GM19035 (cell line): ENCODE measurements at regions not wholly inside any gene's neighbourhood (a gene's known extent, or its start where the extent isn't known, plus 50 kb on each side); places are given as distances from the start of the nearest gene placed in this dataset.
"Not testable (repeated sequence)": the region's sequence is repeated elsewhere in the genome, so short reads cannot be mapped to it uniquely, and the experiment has no call there.

ENCODE experiments used
- ATAC-seq: cut with Tn5 transposase; IDR thresholded peaks from one replicate; pipeline ENCODE4 v1.9.1; 2021; ENCODE audit not compliant: unreplicated experiment

DNA sequence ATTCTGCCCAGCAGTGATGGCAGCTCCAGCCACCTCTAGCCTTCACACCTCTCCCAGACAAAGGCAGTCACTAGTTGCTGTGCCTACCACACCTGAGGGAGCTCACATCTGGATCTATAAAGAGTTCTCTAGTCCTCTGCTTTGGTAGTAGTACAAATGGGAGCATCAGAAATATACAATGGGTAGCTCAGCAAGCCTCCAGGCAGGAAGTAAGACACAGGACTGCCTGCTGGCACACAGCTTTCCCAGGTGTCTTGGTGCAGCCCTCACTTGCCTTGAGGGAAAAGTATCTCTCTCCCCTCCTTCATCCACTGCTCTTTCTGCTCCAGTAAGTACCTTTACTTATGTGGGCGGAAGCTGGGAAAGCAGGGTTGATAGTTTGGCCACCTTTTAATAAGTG is 212.9 kb upstream of the SLC7A11 start:
- no peak for ATAC-seq

GRCh38 chr4:138452826-138453225 is 210.7 kb upstream of the SLC7A11 start:
- ATAC-seq, result no peak

GRCh38 chr4:138451276-138451663 is 209.1 kb upstream of the SLC7A11 start:
- no peak for ATAC-seq

DNA sequence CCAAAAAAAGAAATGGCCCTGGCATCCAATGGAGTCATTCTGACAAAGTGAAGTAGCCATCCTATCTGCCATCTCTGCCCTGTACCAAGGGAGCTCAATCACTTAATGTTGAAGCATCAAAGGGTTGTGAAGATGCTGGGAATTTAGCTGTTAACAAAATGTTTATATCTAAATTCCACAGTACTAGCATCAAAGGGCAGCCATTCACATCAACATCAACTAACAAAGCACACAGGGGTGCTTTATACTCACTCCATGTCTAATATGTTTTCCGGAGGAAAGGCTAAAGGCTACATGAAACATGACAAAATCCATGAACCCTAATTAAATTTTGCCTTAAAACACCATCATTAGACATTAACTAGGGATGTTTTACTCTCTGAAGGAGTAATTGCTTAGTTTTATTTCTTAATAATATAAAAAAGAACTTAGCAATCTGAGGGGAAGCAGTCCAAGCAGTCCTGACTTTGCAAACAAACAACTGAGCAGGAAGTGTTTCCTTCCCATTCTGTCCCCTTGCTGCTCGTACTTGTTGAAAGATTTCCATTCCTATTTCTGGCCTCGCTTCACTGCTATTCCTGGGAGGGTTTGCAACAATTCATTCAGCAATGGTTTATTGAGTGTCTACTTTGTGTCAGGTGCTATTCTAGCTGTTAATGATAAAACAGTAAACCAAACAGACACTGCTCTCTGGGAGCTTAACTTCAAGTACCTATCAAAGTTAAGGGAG is 208.6 kb upstream of the SLC7A11 start:
- ATAC-seq, result no peak

DNA sequence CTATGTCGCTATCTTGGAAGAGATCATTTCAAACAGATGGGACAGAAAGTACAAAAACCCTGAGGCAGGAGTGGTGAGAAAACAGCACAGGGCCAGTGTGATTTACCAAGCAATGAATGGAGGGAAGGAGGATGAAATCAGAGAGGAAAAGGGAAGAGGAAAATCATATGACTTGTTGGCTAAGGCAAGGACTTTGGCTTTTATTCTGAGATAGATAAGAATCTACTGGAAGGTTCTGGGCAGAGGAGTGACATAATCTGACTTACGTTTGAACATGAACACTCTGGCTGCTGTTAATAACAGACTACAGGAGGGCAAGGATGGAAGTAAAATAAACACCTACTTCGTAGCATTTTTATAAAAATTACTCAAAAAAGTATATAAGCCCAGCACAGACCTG is 207.8 kb upstream of the SLC7A11 start:
- no peak for ATAC-seq

DNA sequence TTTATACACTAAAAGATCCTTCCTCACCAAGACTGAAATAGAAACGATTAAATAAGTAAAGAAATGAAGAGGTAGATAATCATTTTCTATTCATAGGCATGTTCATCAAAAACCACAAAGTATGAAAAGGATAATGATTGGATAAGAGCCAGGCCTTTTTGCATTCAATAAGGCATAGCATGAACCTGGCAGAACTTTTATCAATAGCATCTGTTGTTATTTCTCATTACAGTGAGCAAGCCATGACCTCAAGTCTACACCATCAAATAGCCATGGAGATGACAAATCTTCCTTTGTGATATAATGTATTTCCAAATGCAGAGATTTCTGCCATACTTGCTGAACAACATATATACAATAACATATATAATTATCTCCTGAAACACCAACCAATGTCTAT is 206.0 kb upstream of the SLC7A11 start:
- no peak for ATAC-seq

DNA sequence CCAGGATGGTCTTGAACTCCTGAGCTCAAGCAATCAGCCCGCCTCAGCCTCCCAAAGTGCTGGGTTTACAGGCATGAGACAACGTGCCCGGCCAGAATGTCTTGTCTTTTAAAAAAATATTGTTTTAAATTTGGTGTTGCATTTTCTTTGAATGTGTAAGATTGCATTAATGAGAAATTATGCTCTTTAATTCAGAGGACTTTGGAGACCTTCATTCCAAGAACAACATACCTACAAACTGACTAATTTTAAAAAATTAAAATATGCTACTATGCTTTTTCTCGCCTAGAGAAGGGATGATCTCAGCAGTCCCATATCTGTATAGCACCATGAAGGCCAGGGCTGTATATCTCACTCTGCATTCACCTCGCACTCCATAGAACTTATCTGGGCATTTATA is 204.3 kb upstream of the SLC7A11 start:
- ATAC-seq, result no peak

- no peak for ATAC-seq
Measured at GRCh38 chr4:138445098-138445497, 202.9 kb upstream of the SLC7A11 start.

- no peak for ATAC-seq
Measured at GRCh38 chr4:138444260-138444659, 202.1 kb upstream of the SLC7A11 start.

DNA sequence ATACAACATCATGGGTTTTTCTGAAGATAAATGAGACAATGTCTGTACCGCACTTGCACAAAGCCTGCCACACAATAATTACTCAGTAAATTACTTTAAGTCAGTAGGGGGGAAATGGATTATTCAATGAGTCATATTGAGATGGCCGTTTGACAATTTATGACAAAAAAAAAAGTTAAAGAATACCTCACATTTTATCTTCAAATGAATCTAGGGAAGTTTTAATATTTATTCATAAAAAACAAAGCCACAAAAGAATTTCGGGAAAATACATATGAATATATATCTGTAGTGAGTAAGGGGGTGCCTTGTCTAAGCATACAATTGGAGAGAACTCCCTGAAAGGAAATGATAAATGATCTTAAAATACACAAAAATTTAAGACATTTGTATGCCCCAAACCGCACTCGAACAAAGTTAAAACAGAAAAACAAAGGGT is 197.0 kb upstream of the SLC7A11 start:
- no peak for ATAC-seq

DNA sequence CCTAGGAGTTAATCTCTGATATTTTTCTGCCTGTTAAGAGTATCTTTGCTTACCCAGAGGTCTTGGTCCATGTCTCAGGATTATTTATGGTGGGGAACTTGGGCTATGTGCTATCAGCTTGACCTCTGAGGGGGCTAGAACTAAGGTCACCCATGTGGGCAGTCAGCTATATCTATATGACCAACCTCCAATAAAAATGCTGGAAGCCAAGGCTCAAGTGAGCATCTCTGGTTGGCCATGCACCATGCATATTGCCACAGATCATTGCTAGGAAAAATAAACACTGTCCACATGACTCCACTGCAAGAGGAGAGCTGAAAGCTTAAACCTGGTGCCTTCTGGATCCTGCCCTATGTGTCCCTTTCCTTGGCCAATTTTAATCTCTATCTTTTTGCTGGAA is 196.5 kb upstream of the SLC7A11 start:
- ATAC-seq, result no peak

DNA sequence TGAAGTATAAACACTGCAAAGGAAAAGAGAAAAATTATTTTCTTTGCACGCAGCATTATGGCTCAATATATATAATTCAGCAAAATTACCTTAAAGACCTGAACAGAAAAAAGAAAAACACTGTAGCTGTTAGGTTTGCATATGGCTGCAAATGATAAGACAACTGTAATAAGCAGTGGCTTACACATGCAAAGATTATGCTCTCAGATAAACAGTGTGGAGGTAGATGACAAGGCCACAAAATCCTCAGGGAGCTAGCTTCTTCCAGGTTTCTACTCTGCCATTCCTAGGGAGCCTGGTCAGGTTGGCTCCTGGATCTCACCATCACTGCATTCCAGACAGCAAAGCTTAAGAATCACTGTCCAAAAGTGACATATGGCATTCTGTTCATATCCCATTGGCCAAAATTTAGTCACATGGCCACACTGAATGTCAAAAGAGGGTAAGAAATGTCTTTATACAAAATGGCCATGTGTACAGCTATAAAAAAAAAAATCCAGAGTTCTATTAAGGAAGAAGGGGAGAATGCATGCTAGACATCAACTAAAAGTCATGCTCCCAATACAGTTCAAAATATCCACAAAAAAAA is 195.2 kb upstream of the SLC7A11 start:
- no peak for ATAC-seq

DNA sequence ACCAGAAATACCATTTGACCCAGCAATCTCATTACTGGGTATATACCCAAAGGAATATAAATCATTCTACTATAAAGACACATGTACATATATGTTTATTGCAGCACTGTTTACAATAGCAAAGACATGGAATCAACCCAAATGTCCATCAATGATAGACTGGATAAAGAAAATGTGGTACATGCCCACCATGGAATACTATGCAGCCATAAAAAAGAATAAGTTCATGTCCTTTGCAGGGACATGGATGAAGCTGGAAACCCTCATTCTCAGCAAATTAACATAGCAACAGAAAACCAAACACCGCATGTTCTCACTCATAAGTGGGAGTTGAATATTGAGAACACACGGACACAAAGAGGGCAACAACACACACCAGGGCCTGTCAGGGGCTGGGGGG is 193.6 kb upstream of the SLC7A11 start:
- ATAC-seq, result not testable (repeated sequence)

DNA sequence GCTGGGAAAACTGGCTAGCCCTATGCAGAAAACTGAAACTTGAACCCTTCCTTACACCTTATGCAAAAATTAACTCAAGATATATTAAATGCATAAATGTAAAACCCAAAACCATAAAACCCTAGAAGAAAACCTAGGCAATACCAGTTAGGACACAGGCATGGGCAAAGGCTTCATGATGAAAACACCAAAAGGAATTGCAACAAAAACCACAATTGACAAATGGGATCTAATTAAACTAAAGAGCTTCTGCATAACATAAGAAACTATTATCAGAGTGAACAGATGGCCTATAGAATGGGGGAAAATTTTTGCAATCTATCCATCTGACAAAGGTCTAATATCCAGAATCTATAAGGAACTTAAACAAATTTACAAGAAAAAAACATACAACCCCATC is 192.9 kb upstream of the SLC7A11 start:
- ATAC-seq, result not testable (repeated sequence)

DNA sequence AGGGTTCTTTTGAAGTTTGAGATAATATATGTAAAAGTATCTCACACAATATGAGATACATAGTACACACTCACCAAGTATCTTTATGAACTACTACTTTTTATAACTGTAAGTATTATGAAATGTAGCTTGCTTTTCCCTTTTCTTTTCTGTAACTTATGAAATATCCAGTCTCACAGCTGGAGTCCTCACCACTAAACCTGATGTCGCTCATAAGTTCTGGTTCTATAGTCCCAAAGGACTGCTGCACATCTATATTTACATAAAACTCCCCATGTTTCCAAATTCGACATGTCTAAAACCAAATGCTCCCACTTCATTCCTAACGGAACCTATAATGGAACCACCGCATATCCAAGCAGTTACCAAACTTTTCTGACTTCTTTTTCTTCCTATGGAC is 186.5 kb upstream of the SLC7A11 start:
- ATAC-seq, result no peak

DNA sequence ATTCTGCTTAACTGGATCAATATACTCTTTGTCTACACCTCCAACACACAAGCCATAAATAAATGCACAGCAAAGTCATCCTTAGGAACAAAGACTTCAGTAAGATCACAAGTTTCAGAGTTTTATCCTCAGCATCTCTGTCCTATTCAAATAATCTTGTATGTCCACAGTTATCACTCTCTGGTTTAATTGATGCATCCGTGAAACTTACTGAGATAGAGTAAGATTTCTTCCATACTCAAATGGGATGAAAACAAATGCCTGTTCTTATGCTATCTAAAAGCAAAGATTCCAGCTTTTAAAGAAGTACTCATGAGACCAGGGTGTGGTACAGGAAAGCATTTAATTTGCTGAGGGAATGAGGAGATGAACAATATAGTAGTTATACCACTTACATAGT is 184.6 kb upstream of the SLC7A11 start:
- no peak for ATAC-seq

GRCh38 chr4:138420471-138420870 is 178.3 kb upstream of the SLC7A11 start:
- ATAC-seq, result no peak

DNA sequence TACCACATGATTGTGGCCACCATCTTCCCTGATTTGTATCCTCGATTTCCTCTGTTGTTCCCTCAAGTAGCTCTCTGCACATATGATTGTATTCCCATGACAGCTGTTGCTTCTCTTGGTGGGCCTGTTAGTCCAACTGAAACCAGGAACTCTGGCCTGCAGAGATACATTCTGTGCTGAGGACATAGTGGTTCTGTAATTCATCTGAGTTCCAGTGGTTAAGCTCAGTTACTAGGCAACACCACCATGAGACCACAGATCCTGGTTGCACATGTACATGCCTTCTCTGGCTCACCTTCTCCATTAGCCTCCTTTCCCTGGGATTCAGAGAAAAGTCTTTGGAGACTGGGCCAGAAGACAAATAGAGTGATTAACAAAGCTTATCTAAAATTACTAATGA is 172.1 kb upstream of the SLC7A11 start:
- no peak for ATAC-seq

- ATAC-seq, result no peak
Measured at GRCh38 chr4:138413273-138413672, 171.1 kb upstream of the SLC7A11 start.

DNA sequence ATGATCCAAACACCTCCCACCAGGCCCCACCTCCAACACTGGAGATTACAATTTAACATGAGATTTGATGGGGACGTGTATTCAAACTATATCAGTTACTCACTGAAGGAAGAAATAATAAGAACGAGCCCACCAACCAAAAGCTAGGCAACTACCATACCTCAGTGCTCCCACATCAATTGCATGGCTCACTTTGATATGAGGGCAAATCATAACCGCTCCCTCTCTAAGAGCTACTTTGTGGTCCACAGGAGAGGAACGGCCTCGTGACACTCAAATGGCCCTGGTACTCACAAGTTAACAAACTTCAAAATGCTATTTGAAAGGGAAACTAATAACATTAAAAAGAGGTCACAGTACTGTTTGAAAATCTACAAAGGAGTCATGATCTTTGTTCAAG is 170.7 kb upstream of the SLC7A11 start:
- ATAC-seq, result no peak

- no peak for ATAC-seq
Measured at GRCh38 chr4:138410266-138410665, 168.1 kb upstream of the SLC7A11 start.

- ATAC-seq, result no peak
Measured at GRCh38 chr4:138409670-138410069, 167.5 kb upstream of the SLC7A11 start.

- no peak for ATAC-seq
Measured at GRCh38 chr4:138408758-138409157, 166.6 kb upstream of the SLC7A11 start.
